ENCODE measurements at regions not wholly inside any gene's neighbourhood (a gene's known extent, or its start where the extent isn't known, plus 50 kb on each side); places are given as distances from the start of the nearest gene placed in this dataset.

- TF ChIP-seq ZBTB7A (IDR thresholded peaks at IDR 0.05; ENCODE audit: low read depth) (no peak), REST (IDR thresholded peaks at IDR 0.05; ENCODE audit: low read depth) (no peak), EP300 (IDR thresholded peaks at IDR 0.05; ENCODE audit: borderline replicate concordance) (no peak)
Measured at GRCh38 chr5:173832386-173832785, 55.8 kb upstream of the CPEB4 start.
